LNCaP clone FGC (cell line): ENCODE measurements at regions not wholly inside any gene's neighbourhood (a gene's known extent, or its start where the extent isn't known, plus 50 kb on each side); places are given as distances from the start of the nearest gene placed in this dataset.

Experiments
- DNase-seq: peaks from one replicate; pipeline ENCODE4 v3.0.0-alpha.2; 2011; ENCODE audit warnings: low read depth
- H3K4me3 ChIP-seq: 2 replicates; pipeline ENCODE4 v1.5.1; 2011; ENCODE audit warnings: mild to moderate bottlenecking, low read depth, low read length, control low read depth
- TF ChIP-seq, protein P1 (sequence below): IDR thresholded peaks from 2 replicates; pipeline ENCODE4 v1.5.1; 2012; ENCODE audit warnings: mild to moderate bottlenecking; ENCODE audit not compliant: control insufficient read depth, insufficient read depth; ENCODE audit errors: extremely low read depth

DNA sequence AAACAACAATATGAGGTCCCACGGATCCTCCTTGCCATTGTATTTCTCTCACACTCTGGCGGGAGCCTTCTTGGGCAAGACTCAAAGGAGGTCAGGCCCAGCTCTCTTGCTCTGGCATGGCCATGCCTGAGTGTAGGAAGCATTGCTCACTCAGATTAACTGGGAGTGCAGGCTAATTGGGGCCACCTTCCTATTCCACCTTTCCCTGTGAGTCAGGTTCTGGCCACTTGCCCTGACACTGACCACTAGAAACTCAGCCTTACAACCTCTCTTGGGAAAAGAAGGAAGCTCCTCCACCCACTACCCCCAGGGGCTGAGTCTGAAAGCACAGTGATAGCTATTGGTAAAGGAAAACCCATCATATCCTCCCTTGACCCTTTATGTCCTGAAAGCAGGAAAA, 121.8 kb upstream of the NTM start:
- TF ChIP-seq, protein P1, sequence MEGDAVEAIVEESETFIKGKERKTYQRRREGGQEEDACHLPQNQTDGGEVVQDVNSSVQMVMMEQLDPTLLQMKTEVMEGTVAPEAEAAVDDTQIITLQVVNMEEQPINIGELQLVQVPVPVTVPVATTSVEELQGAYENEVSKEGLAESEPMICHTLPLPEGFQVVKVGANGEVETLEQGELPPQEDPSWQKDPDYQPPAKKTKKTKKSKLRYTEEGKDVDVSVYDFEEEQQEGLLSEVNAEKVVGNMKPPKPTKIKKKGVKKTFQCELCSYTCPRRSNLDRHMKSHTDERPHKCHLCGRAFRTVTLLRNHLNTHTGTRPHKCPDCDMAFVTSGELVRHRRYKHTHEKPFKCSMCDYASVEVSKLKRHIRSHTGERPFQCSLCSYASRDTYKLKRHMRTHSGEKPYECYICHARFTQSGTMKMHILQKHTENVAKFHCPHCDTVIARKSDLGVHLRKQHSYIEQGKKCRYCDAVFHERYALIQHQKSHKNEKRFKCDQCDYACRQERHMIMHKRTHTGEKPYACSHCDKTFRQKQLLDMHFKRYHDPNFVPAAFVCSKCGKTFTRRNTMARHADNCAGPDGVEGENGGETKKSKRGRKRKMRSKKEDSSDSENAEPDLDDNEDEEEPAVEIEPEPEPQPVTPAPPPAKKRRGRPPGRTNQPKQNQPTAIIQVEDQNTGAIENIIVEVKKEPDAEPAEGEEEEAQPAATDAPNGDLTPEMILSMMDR = no peak
- DNase-seq = no peak
- H3K4me3 ChIP-seq = no peak overlapping the region

DNA sequence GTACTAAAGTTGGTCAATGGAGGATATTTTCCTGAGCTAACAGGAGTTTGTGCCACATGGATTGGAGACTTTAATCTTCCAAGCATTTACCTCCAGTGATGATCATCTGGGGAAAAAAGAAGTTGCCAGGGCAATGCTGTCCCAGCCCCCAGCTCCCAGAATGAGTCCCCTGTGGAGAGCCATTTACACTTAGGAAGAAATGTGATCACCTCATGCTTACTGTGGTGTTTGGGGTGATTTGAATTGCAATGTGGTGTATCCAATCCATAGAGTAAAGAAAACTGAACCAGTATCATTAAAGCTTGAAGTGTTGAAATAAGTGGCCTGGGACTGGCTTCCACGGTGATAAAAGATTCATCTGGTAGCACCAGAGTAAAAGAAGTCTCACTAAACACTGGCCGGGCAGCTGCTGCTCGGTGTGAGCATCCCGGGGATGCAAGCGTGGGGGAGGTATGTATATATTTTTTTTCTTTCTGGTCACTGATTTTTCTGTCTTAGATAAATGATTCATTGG, 117.2 kb upstream of the NTM start:
- TF ChIP-seq, protein P1 = no peak
- DNase-seq = no peak
- no peak overlapping the region for H3K4me3 ChIP-seq

DNA sequence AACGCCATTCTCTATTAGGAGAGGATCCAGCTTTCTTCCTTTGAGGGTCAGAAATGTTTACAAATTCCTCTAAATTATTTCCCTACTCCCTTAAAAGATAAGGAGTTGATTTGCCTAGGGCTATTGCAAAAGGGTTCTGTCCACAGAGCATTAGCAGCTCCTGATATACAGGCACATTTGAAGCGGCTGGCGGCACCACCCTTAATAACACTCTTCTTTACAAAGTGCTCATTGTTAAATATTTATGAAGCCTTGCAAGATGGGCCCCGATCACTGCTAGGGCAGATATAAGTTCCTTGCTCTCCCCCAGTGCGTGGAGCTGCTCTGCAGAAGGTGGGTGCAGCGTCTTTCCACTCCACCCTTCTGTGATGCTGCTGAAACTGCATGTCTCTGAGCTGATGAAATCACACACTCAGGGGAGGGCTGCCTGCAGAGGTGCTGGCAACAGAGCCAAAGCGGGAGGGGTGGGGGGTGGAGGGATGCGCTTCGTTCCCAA, 116.7 kb upstream of the NTM start:
- no peak for DNase-seq
- no peak overlapping the region for H3K4me3 ChIP-seq
- TF ChIP-seq, protein P1 = no peak

DNA sequence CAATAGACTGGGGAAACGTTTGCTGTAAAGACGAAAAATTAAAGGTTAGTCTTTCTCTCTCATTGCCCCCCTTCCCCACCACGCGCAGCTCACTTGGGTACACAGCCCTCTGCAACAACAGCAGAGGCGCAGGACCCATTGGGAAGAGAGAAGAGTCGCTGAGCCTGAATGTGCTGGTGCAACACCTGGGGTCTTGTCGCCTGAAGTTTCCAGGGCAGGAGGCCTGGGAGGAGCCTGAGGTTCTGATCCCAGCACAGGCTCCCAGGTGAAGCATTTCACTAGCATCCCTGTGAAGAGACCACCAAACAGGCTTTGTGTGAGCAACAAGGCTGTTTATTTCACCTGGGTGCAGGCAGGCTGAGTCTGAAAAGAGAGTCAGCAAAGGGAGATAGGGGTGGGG, 116.2 kb upstream of the NTM start:
- TF ChIP-seq, protein P1 = no peak
- no peak overlapping the region for H3K4me3 ChIP-seq
- DNase-seq = no peak

DNA sequence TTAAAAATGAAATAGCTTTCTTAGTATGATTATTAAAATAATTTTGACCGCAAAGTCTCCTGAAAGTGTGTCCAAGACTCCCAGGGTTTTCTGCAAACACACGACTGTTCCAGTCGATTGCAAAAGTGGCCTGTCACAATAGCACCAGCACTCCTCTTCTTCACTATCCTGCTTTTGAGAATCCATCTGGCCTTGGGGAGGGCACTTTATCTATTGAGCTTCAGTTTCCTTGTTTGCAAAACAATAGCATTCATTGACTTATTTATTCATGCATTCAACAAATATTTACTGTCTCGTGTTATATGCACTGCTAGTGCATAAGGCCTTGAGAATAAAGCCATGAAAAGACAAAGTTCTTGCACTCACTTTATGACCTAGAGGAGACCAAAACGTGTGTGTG, 96.2 kb upstream of the NTM start:
- H3K4me3 ChIP-seq = no peak overlapping the region
- DNase-seq = peak; percentile 14
- TF ChIP-seq, protein P1 = no peak

DNA sequence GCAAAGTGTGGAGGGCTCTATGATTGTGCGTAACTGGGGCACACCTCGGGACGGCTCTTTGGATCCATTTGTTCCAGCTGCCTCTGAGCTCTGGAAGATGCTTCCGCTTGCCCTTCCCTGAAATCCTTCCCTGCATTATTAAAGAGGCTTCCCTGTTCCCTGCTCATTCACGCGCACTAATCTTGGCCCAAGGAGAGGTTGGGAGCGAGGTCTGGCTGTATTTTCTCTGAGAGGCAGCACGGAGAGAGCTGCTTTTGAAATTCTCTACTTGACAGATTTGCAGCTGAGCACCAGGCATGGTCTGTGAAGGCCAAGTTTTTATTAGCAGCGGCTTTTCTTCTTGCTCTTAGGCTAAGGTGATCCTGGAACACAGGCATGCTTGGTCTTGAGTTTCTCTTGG, 94.8 kb upstream of the NTM start:
- H3K4me3 ChIP-seq = no peak overlapping the region
- TF ChIP-seq, protein P1 = no peak
- DNase-seq = no peak

DNA sequence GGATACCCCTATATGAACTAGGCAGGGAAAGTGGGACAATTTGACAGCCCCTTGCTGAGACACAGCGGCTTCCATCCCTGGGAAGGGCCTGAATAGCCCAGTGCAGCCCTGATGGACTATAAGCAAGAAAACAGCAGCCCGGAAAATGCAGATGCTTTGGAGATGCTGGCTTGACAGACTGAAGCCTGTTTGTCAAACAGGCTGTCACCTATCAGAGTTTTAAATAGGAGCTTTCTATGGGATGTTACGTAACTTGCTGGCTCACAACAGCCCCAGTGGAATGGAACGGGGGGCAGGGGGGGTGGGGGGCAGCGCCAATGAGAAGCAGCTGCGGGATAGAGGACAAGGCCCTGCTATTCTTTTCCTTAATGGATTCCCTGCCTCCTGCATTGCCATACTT, 91.9 kb upstream of the NTM start:
- DNase-seq = no peak
- H3K4me3 ChIP-seq = no peak overlapping the region
- TF ChIP-seq, protein P1 = no peak
